NK-92 treated with Interleukin-12 subunit alpha and Interleukin-12 subunit beta, amount 100 ng/mL, for 24 hours (cell line): ENCODE measurements at regions not wholly inside any gene's neighbourhood (a gene's known extent, or its start where the extent isn't known, plus 50 kb on each side); places are given as distances from the start of the nearest gene placed in this dataset.

ENCODE experiments used
- DNase-seq: peaks from one replicate; lab custom pipeline; 2025; lab: John Stamatoyannopoulos, UW

DNA sequence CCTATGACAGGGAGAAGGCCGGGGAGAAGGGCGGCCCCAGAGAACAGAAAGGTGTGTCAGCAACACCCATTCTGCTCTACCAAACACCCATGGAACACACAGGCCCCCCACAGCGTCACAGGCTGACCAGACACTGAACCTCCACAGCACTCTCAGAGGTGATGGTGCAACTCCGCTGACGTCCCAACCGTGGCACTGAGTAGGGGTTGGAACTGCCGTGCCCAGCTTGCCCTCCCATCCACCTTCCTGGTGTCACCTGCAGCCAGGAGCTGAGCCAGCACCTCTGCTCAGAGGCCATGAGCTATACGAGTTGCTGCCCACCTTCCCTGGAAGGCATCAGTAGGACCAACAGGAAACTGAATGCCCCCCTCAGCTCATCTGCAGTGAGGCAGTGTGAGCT, 412.9 kb upstream of the SALL3 start:
- DNase-seq, result no peak

DNA sequence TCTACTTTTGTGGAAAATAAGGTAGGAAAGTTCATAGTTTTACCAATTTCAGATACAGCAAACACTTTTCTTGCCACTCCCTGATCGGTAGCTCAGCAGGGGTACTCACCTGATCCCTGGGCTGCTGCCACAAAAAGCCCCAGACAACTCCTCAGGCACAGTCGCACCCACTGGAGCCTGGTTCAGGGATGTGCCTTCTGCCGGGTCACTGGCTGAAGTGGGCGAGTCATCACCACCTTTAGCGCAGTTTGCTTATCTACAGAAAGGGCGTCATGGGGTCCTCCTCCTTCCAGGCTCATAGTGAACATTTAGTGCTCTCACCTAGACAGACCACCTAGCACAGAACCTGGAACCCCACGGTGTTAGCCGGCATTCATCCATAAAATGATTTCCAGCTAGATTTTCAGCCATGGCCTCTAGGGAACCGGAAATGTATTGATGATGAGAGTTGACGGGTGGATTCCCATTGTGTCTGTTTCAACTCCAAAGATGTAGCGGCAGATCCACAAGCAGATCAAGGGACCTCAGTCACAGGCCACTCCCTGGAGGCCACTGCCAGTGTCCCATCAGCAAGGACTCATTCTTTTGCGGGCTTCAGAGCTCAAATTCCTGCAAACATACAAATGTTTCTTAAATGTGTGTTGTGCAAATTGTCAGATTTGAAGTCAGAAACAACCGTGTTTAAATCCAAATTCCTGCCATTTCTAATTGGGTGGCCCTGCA, 408.4 kb upstream of the SALL3 start:
- DNase-seq, result no peak

DNA sequence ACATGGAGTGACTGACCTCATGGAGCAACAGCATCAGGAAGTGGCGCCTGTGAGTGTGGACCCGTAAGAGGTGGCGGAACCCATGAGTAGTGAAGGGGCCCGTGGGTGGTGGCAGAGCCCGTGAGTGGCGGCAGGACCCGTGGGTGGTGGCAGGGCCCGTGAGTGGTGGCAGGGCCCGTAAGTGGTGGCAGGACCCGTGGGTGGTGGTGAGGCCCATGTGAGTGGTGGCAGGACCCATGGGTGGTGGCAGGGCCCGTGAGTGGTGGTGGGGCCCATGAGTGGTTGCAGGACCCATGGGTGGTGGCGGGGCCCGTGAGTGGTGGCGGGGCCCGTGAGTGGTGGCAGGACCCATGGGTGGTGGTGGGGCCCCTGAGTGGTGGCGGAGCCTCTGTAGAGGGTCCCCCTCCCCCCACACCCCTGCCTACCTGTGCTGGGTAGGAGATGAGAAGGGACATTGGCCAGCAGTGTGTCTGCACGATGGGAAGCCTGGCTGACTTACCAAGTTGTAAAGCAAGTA, 407.7 kb upstream of the SALL3 start:
- DNase-seq, result no peak

DNA sequence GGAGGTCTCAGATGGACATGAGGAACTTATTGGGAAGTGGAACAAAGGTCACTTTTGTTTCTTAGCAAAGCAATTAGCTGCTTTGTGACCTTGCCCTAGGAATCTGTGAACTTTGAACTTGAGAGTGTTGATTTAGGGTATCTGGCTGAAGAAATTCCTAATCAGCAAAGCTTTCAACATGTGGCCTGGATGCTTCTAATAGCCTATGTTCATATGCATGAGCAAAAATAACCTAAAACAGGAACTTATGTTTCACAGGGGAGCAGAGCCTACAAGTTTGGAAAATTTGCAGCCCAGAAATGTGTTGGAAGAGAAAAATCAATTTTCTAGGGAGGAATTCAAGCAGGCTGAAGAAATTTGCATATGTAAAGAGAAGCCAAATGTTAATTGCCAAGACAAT, 405.8 kb upstream of the SALL3 start:
- DNase-seq, result no peak

- no peak for DNase-seq
These were observed 402.7 kb upstream of the SALL3 start for GRCh38 chr18:78576967-78577366.

DNA sequence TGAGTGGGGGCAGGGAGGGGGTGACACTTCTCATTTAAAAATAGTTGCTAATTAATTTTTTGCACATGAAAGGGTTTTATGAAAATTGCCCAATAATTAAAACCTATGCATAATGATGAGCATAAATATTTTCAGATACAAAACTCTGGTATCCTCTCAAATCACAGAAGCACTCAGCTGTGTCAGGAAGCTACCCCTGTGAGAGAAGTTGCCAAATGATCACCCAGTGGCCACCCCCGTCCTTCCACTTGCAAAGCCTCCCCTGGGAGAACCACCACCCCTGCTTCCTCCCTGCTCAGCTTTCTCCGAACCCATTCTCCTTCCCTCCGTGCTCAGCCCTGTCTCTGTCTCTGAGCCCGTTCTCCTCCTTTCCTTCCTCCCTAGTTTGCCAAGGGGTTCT, 400.2 kb upstream of the SALL3 start:
- no peak for DNase-seq

- no peak for DNase-seq
These were observed 399.6 kb upstream of the SALL3 start for GRCh38 chr18:78579854-78580577.

GRCh38 chr18:78580835-78581339, 398.7 kb upstream of the SALL3 start:
- no peak for DNase-seq

GRCh38 chr18:78582181-78582709, 397.4 kb upstream of the SALL3 start:
- DNase-seq, result no peak

DNA sequence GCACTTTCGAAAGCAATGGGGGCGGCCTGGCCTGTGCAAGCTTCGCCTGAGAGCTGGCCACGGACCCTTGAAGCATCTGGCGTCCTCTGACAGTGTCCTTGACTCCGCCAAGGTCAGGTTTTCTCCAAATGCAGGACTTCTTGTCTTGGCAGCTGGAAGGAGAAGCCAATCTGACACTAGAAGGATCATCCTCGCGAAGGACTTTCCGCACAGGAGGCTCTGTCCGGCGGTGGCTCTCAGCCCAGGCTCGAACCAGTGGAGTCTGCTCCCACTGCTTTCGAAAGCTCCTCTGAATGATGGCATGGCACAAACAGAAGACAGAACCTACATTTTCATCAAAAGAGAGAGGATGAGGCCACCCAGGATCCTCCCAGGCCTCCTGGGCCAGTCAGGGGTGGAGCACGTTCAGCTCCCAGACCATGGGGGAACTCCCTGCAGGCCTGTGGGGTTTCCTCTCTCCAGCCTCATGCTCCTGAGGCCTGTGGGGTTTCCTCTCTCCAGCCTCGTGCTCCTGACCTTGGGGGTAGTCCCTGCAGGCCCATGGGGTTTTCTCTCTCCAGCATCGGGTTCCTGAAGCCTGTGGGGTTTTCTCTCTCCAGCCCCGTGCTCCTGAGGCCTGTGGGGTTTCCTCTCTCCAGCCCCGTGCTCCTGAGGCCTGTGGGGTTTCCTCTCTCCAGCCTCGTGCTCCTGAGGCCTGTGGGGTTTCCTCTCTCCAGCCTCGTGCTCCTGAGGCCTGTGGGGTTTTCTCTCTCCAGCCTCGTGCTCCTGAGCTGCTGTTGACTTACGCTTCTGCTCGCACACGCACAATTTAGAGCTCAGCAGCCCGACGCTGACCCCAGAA, 396.5 kb upstream of the SALL3 start:
- no peak for DNase-seq

GRCh38 chr18:78583739-78584458, 395.7 kb upstream of the SALL3 start:
- DNase-seq, result no peak

DNA sequence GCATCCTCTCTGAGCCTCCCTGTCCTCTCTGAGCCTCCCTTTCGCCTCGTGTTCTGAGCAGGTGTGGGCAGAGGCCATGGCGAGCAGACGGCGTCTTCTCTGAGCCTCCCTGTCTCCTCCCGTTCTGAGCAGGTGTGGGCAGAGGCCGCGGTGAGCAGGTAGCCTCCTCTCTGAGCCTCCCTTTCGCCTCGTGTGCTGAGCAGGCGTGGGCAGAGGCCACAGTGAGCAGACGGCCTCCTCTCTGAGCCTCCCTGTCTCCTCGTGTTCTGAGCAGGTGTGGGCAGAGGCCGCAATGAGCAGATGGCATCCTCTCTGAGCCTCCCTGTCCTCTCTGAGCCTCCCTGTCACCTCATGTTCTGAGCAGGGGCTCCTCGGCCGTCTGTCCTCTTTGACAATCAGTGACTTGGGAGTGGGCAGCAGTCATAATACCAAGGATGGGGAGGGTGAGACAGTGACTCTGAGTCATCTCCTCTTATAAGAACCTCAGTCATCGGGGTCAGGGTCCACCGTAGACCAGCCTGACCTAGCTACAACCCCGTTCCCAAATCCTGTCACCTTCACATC, 395.1 kb upstream of the SALL3 start:
- DNase-seq, result no peak

DNA sequence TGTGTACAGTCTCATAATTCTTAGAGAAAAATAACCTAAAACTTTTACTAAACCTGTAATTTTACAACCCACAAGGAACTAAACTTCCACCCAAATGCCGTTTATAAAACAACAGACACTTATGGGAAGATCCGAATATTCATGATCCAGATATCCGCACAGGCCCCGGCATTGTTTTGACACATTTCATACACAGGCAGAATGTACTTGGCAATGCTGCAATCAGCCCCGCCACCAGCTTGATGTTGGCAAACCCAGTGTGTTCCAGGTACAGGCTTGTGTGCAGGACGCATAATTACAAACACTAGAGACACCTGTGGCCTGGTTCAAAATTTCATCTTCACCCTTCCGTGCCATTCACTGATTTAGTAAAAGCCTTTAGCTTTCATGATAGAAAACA, 393.0 kb upstream of the SALL3 start:
- DNase-seq, result no peak

DNA sequence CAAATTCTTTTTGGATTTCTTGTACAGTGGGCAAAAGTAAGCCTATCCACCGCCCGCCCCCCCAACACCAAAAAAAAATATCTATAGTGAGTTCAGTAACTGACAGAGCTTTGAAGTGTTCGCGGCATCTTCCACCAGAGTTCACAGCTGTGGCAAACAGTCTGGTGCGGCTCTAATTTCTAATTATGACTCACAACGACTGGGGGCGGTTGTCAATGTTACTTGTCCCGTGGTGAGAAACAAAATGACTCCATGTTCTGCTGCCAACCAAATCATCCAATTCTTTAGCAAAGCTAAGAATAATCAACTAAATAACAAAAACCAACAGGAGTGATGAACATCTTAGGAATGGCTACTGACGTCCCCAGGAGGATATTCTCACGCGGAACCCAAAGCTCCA, 392.5 kb upstream of the SALL3 start:
- DNase-seq, result no peak

DNA sequence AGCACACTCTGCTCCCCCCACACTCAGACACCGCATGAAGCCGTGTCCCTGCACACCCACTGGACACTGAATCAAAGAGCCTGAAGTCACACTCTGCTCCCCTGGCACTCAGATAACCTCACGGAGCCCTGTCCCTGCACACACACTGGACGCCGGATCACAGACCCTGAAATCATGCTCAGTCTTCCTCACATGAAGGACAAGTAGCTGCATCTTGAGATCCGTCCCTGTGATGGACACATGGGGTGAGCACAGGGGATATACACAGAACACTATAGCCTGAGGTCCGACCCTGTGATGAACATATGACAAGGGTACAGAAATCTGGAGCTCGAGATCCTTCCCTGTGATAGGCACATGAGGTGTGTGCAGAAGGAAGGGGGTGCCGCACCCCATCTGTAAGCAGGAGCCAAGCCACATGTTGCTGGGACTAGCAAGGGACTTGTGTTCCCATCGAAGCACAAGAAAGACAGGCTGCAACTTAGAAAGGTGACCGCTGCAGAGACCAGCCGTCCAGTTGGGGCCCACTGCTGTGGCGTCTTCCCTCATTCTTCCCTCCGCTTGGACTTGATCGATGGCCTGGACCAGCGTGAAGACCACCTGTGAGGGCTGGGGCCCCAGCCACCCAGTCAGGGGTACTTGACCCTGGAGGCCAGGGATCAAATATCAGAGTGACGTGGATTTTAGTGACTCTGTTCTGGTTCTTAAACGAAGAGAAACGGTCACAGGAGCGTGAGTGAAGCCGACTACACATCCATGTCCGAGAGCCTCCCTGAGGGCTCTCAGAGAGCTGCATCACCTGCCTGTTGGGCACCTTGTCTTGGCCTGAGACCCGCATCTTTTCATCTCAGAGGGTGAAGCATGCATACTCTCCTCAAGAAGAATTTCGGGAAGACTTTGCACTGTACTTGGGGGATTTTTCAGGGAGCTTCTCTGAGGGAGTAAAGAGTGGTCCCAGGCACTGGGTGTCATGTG, 391.7 kb upstream of the SALL3 start:
- DNase-seq, result no peak

GRCh38 chr18:78589916-78590437, 389.6 kb upstream of the SALL3 start:
- DNase-seq, result no peak

GRCh38 chr18:78595453-78595852, 384.2 kb upstream of the SALL3 start:
- DNase-seq, result no peak

- no peak for DNase-seq
These were observed 383.6 kb upstream of the SALL3 start for GRCh38 chr18:78595924-78596573.

DNA sequence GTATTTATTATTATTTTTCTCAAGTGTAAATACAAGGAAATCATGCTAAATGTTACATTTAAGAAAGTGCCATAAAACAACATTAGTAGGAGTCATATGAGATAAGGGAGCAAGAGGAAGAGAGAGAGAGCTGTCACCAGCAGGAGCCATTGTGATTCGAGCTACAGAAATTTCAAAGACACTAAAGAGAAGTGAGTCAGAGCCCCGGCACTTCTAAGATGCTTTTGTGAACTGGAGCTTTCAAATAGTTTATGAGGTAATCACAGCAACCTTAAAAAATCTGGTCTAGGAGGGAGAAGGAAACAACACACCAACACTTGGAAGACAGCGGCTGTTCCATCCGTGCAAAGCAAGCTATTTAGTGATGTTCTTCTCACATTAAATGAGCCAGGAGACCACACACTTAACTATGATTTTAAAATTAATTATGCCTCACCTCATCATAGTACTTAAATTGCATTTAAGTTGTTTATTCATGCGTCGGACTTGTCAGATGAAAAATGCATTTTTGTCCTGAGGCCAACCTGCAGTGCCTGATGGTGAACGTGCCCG, 382.7 kb upstream of the SALL3 start:
- DNase-seq, result no peak
